Neural crest cell (in vitro differentiated cells): ENCODE measurements at regions not wholly inside any gene's neighbourhood (a gene's known extent, or its start where the extent isn't known, plus 50 kb on each side); places are given as distances from the start of the nearest gene placed in this dataset.

Source experiments
- DNase-seq: peaks from one replicate; pipeline ENCODE4 v3.0.0; 2021; ENCODE audit warnings: low read depth, mixed read lengths, low spot score
- H3K27ac Mint-ChIP-seq: one replicate; pipeline ENCODE4 v1.8.0; 2021; ENCODE audit warnings: mild to moderate bottlenecking, mixed read lengths; ENCODE audit not compliant: unreplicated experiment
- H3K27me3 Mint-ChIP-seq: 2 replicates; pipeline ENCODE4 v1.8.0; 2021; ENCODE audit warnings: low read depth, mild to moderate bottlenecking, mixed read lengths
- H3K36me3 Mint-ChIP-seq: 2 replicates; pipeline ENCODE4 v1.8.0; 2021; ENCODE audit warnings: low read depth, mild to moderate bottlenecking, mixed read lengths
- H3K4me1 Mint-ChIP-seq: 2 replicates; pipeline ENCODE4 v1.8.0; 2021; ENCODE audit warnings: mixed read lengths
- H3K4me3 Mint-ChIP-seq: one replicate; pipeline ENCODE4 v1.8.0; 2021; ENCODE audit warnings: mild to moderate bottlenecking, mixed read lengths
- H3K9me3 Mint-ChIP-seq: 2 replicates; pipeline ENCODE4 v1.8.0; 2021; ENCODE audit warnings: mixed read lengths
- TF ChIP-seq, protein P1 (sequence below): fragments of 200-600 bp; sonication (generic); conservative IDR thresholded peaks from 2 replicates; pipeline ENCODE4 v1.5.0; 2021; ENCODE audit warnings: antibody characterized with exemption, mild to moderate bottlenecking

DNA sequence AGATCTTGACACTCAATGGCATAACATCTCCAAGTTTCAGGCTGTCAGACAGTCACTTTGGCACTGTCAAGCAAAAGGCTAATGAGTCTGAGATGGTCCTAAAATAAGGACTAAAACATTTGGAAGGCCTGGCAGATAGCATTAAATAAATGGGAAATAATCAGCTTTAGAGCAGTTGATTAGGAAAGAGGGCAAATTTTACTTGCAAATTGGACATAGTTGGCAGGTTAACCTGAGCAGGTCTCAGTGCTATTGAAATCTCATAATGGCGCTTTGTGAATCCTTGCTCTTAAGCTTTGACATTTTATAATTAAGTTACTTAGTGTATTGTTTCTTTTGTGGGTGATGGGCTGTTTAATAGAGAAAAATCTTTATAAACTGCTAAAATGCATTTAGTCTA is 1003.1 kb upstream of the GBE1 start:
- Mint-ChIP-seq H3K4me3 (no peak overlapping the region), H3K27me3 (no peaks in the 10 kb centered on the region), H3K27ac (no peak overlapping the region), H3K9me3 (peaks cover 4% of the 10 kb centered on the region), H3K4me1 (no peaks in the 10 kb centered on the region), H3K36me3 (no peaks in the 10 kb centered on the region)
- DNase-seq: no peak
- TF ChIP-seq, protein P1, sequence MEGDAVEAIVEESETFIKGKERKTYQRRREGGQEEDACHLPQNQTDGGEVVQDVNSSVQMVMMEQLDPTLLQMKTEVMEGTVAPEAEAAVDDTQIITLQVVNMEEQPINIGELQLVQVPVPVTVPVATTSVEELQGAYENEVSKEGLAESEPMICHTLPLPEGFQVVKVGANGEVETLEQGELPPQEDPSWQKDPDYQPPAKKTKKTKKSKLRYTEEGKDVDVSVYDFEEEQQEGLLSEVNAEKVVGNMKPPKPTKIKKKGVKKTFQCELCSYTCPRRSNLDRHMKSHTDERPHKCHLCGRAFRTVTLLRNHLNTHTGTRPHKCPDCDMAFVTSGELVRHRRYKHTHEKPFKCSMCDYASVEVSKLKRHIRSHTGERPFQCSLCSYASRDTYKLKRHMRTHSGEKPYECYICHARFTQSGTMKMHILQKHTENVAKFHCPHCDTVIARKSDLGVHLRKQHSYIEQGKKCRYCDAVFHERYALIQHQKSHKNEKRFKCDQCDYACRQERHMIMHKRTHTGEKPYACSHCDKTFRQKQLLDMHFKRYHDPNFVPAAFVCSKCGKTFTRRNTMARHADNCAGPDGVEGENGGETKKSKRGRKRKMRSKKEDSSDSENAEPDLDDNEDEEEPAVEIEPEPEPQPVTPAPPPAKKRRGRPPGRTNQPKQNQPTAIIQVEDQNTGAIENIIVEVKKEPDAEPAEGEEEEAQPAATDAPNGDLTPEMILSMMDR: no peak

DNA sequence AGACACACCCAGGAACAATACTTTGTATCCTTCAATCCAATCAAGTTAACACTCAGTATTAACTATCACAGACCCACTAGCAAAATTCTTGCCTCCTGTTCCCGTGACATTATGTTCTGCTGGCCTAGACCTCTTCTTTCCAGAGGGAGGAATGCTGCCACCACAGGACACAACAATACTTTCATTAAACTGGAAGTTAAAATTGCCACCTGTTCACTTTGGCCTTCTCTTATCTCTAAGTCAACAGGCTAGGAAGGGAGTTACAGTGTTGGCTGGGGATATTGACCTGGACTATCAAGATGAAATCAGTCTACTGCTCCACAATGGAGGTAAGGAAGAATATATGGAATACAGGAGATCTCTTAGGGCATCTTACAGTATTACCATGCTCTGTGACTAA is 1000.4 kb upstream of the GBE1 start:
- DNase-seq: no peak
- no peak overlapping the region for H3K27ac Mint-ChIP-seq
- H3K4me3 Mint-ChIP-seq: no peak overlapping the region
- no peaks in the 10 kb centered on the region for H3K27me3 Mint-ChIP-seq
- TF ChIP-seq, protein P1: no peak
- H3K9me3 Mint-ChIP-seq: peaks cover 5% of the 10 kb centered on the region
- H3K4me1 Mint-ChIP-seq: no peaks in the 10 kb centered on the region
- H3K36me3 Mint-ChIP-seq: no peaks in the 10 kb centered on the region

DNA sequence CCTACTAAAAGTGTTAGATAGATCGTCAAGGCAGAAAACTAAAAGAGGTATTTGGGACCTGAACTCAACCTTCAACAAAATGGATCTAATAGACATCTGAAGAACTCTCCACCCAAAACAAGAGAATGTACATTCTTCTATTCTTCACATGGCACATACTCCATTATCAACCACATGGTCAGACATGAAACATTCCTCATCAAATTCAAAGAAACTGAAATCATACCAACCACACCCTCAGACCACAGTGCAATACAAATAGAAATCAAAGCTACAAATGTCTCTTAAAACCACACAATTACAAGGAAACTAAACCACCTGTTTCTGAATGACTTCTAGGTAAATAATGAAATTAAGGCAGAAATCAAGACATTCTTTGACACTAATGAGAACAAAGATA is 984.1 kb upstream of the GBE1 start:
- no peaks in the 10 kb centered on the region for H3K9me3 Mint-ChIP-seq
- no peaks in the 10 kb centered on the region for H3K36me3 Mint-ChIP-seq
- H3K27ac Mint-ChIP-seq: no peak overlapping the region
- H3K27me3 Mint-ChIP-seq: no peaks in the 10 kb centered on the region
- no peak overlapping the region for H3K4me3 Mint-ChIP-seq
- peaks cover 2% of the 10 kb centered on the region for H3K4me1 Mint-ChIP-seq
- no peak for DNase-seq
- TF ChIP-seq, protein P1: no peak

DNA sequence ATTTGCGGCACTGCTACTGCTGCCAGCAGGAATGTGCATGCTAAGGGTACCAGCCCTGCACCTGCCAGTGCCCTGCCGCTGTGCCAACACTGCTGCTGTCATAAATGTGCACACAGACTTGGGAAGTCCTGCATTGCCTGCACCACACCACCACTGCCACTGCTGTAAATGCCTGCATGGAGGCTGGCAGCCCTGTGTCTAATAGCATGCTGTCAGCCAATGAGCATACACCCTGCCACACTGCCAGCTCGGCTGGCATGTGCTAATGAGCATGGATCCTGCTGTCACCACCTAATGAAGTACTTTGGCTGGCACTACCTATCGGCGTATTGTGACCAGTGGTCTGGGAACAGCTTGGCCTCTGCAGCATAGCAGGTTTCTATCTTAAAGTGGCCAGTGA is 981.8 kb upstream of the GBE1 start:
- Mint-ChIP-seq H3K27ac (no peak overlapping the region), H3K27me3 (no peaks in the 10 kb centered on the region), H3K36me3 (no peaks in the 10 kb centered on the region), H3K4me3 (no peak overlapping the region), H3K9me3 (no peaks in the 10 kb centered on the region), H3K4me1 (peaks cover 7% of the 10 kb centered on the region)
- DNase-seq: no peak
- TF ChIP-seq, protein P1: no peak

DNA sequence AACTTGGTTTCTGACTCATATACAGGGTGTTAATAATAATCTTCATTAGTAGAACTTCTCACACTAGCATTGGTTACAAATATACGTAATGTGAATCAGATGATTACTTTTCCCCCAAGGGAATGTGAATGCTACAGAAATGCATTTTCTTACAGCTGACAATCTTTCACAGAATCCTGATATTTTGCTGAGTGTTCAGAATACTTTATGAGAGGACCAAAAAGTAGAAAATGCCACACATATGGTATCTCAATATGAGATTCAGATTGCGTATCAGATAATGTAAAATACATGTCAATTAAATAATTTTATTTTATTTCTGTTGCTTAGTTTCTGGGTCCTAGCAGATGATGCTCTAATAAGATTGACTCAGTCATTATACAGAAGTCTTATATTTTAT is 979.9 kb upstream of the GBE1 start:
- no peak overlapping the region for H3K4me3 Mint-ChIP-seq
- H3K27me3 Mint-ChIP-seq: no peaks in the 10 kb centered on the region
- H3K4me1 Mint-ChIP-seq: peaks cover 7% of the 10 kb centered on the region

More for the DNA sequence above, 979.9 kb upstream of the GBE1 start:
- DNase-seq: no peak
- TF ChIP-seq, protein P1: no peak
- Mint-ChIP-seq H3K9me3 (no peaks in the 10 kb centered on the region), H3K27ac (no peak overlapping the region), H3K36me3 (no peaks in the 10 kb centered on the region)
